CD4-positive, alpha-beta T cell (primary cell): ENCODE measurements at regions not wholly inside any gene's neighbourhood (a gene's known extent, or its start where the extent isn't known, plus 50 kb on each side); places are given as distances from the start of the nearest gene placed in this dataset.

Source experiments
- ATAC-seq: fragments of 200-7000 bp; cut with Tn5 transposase; one replicate; pipeline ENCODE4 v1.10.0; 2022; ENCODE audit warnings: mild to moderate bottlenecking; ENCODE audit not compliant: poor library complexity
- CTCF ChIA-PET: fragments of 350-600 bp; sonication (Branson Sonifier 250); formaldehyde crosslinking; loops from one replicate; lab custom pipeline; 2021; ENCODE audit warnings: antibody characterized with exemption, inconsistent platforms; lab: Charles Lee
- POLR2A ChIA-PET: fragments of 350-600 bp; sonication (Branson Sonifier 250); formaldehyde crosslinking; loops from one replicate; lab custom pipeline; 2021; ENCODE audit warnings: antibody characterized with exemption, inconsistent platforms; lab: Charles Lee
- DNase-seq, 14 experiments: peaks; one replicate each; pipeline ENCODE4 v3.0.0-alpha.2; 2013 to 2020; ENCODE audit warnings: mixed read lengths in 2 of 14
- H3K27ac ChIP-seq, 2 donors: one replicate each; pipeline versions ENCODE4 v1.5.1 to v1.7.0; 2013; ENCODE audit warnings: low read length in 2 of 2, low read depth in 1 of 2, mild to moderate bottlenecking in 1 of 2
- H3K27me3 ChIP-seq, 2 experiments: 1 replicate in 1 of 2; 2 replicates in 1 of 2; pipeline versions ENCODE4 v1.6.1 to v1.7.0; 2013; ENCODE audit warnings: low read length in 2 of 2, control low read depth in 1 of 2, mild to moderate bottlenecking in 1 of 2, moderate library complexity in 1 of 2; ENCODE audit not compliant: insufficient read depth in 2 of 2, control insufficient read depth in 1 of 2
- H3K36me3 ChIP-seq: one replicate; pipeline ENCODE4 v1.6.1; 2013; ENCODE audit warnings: low read length, control low read depth; ENCODE audit not compliant: insufficient read depth
- H3K4me1 ChIP-seq: one replicate; pipeline ENCODE4 v1.6.1; 2013; ENCODE audit warnings: low read length, control low read depth; ENCODE audit not compliant: insufficient read depth
- H3K4me3 ChIP-seq: one replicate; pipeline ENCODE4 v1.5.1; 2013; ENCODE audit warnings: mild to moderate bottlenecking, low read length, moderate library complexity
- H3K9me3 ChIP-seq, 2 experiments: 1 replicate in 1 of 2; 2 replicates in 1 of 2; pipeline versions ENCODE4 v1.6.1 to v1.7.0; 2013; ENCODE audit warnings: low read length in 2 of 2, mild to moderate bottlenecking in 2 of 2, control low read depth in 1 of 2, moderate library complexity in 1 of 2; ENCODE audit not compliant: control insufficient read depth in 1 of 2, insufficient read depth in 1 of 2
- H3K27ac Mint-ChIP-seq: one replicate; pipeline ENCODE4 v1.8.0; 2020; ENCODE audit warnings: mixed read lengths
- H3K27me3 Mint-ChIP-seq: one replicate; pipeline ENCODE4 v1.8.0; 2021; ENCODE audit warnings: mixed read lengths
- H3K36me3 Mint-ChIP-seq: one replicate; pipeline ENCODE4 v1.8.0; 2021; ENCODE audit warnings: low read depth, mixed read lengths
- H3K4me1 Mint-ChIP-seq: one replicate; pipeline ENCODE4 v1.8.0; 2021; ENCODE audit warnings: low read depth, mixed read lengths
- H3K4me3 Mint-ChIP-seq: one replicate; pipeline ENCODE4 v1.8.0; 2020; ENCODE audit warnings: mild to moderate bottlenecking, mixed read lengths
- H3K9me3 Mint-ChIP-seq: one replicate; pipeline ENCODE4 v1.8.0; 2020; ENCODE audit warnings: mixed read lengths
- CTCF ChIP-seq: fragments of 200-600 bp; IDR thresholded peaks from one replicate; pipeline ENCODE4 v1.8.0; 2022; ENCODE audit warnings: antibody characterized with exemption, mild to moderate bottlenecking
- intact Hi-C, 2 experiments: fragments of 100-400 bp; cut with DNase I in 1 of 2; cut with micrococcal nuclease in 1 of 2; formaldehyde crosslinking; loops; one replicate each; pipeline versions ENCODE4 v1.15.1 to v1.9.0; 2023 to 2025; cut with DNase I, micrococcal nuclease

- H3K9me3 ChIP-seq = peaks cover 0 to 7% of the 10 kb centered on the region in 2 experiments
- H3K36me3 ChIP-seq = no peaks in the 10 kb centered on the region
- H3K36me3 Mint-ChIP-seq = no peaks in the 10 kb centered on the region
- H3K4me1 ChIP-seq = no peaks in the 10 kb centered on the region
- TF ChIP-seq CTCF = no peak
- ChIA-PET POLR2A (no interaction called here), CTCF (no interaction called here)
- H3K27ac Mint-ChIP-seq = no peak overlapping the region
- no peak overlapping the region for H3K4me3 ChIP-seq
- H3K4me1 Mint-ChIP-seq = no peaks in the 10 kb centered on the region
- H3K27ac ChIP-seq = no peak overlapping the region
- H3K4me3 Mint-ChIP-seq = no peak overlapping the region
- H3K27me3 ChIP-seq = peaks cover 19 to 46% of the 10 kb centered on the region in 2 experiments
- H3K27me3 Mint-ChIP-seq = peaks cover 47% of the 10 kb centered on the region
- H3K9me3 Mint-ChIP-seq = no peaks in the 10 kb centered on the region
- no peak for DNase-seq
- intact Hi-C loops = no loop called here
- no peak for ATAC-seq
Observed at GRCh38 chr17:79407385-79407784, 203.5 kb downstream of the RBFOX3 start.

GRCh38 chr17:79406316-79406715 is 204.5 kb downstream of the RBFOX3 start:
- H3K27ac ChIP-seq = no peak overlapping the region
- CTCF ChIA-PET = no interaction called here

GRCh38 chr17:79405823-79406222 is 205.0 kb downstream of the RBFOX3 start:
- Histone ChIP-seq H3K27ac (no peak overlapping the region), H3K4me1 (peaks cover 7% of the 10 kb centered on the region), H3K9me3 (peaks cover 0 to 3% of the 10 kb centered on the region in 2 experiments), H3K27me3 (peaks cover 19 to 49% of the 10 kb centered on the region in 2 experiments), H3K4me3 (no peak overlapping the region), H3K36me3 (no peaks in the 10 kb centered on the region)
- no peak for DNase-seq
- Mint-ChIP-seq H3K4me1 (peaks cover 8% of the 10 kb centered on the region), H3K27ac (no peak overlapping the region), H3K9me3 (no peaks in the 10 kb centered on the region), H3K36me3 (no peaks in the 10 kb centered on the region), H3K4me3 (no peak overlapping the region), H3K27me3 (peaks cover 58% of the 10 kb centered on the region)
- intact Hi-C loops = no loop called here
- TF ChIP-seq CTCF = no peak
- ATAC-seq = no peak
- POLR2A ChIA-PET = no interaction called here
- CTCF ChIA-PET = no interaction called here

More at GRCh38 chr17:79406316-79406715, 204.5 kb downstream of the RBFOX3 start:
- no peaks in the 10 kb centered on the region for H3K9me3 Mint-ChIP-seq
- H3K4me3 Mint-ChIP-seq = no peak overlapping the region
- no peak for ATAC-seq
- peaks cover 19 to 46% of the 10 kb centered on the region in 2 experiments for H3K27me3 ChIP-seq
- no peaks in the 10 kb centered on the region for H3K36me3 Mint-ChIP-seq
- intact Hi-C loops = no loop called here
- peaks cover 53% of the 10 kb centered on the region for H3K27me3 Mint-ChIP-seq
- H3K27ac Mint-ChIP-seq = no peak overlapping the region
- POLR2A ChIA-PET = no interaction called here
- H3K9me3 ChIP-seq = peaks cover 0 to 3% of the 10 kb centered on the region in 2 experiments
- TF ChIP-seq CTCF = no peak
- H3K4me3 ChIP-seq = no peak overlapping the region
- peaks cover 3% of the 10 kb centered on the region for H3K4me1 Mint-ChIP-seq
- peaks cover 2% of the 10 kb centered on the region for H3K4me1 ChIP-seq
- no peaks in the 10 kb centered on the region for H3K36me3 ChIP-seq
- no peak for DNase-seq
